ENCODE measurements at regions not wholly inside any gene's neighbourhood (a gene's known extent, or its start where the extent isn't known, plus 50 kb on each side); places are given as distances from the start of the nearest gene placed in this dataset.

DNA sequence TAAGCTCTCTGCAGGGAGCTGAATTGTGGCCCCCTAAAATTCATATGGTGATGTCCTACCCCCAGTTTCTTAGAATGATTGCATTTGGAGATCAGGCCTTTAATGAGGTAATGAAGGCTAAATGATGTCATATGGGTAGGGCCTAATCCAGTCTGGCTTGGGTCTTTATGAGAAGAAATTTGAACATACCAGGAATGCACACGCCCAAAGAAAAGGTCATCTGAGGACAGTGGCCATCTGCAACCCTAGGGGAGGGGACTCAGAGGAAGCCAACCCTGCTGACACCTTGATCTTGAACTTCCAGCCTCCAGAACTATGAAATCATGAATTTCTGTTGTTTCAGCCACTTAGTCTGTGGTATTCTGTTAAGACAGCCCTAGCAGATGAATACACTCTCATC lies 426.7 kb downstream of the EPHA4 start:
- Histone ChIP-seq H2AFZ (ENCODE audit: low read length) (no peak overlapping the region), H3K36me3 (replicated peaks in 1 of 2; ENCODE audit: control insufficient read depth in 1 of 2, insufficient read depth in 2 of 2, low read length in 2 of 2) (no peaks in the 10 kb centered on the region), H3K4me3 (replicated peaks in 1 of 3; ENCODE audit: insufficient read depth in 1 of 3, low read depth in 2 of 3, low read length in 3 of 3) (no peak overlapping the region), H3K79me2 (ENCODE audit: insufficient read depth, low read length) (no peaks in the 10 kb centered on the region), H3K9me3 (ENCODE audit: low read length) (no peaks in the 10 kb centered on the region), H3K9ac (ENCODE audit: insufficient read depth, low read depth, low read length) (no peak overlapping the region), H3K4me1 (ENCODE audit: insufficient read depth, low read length) (no peaks in the 10 kb centered on the region), H3K27ac (ENCODE audit: extremely low read length, insufficient read depth, low read length) (no peak overlapping the region), H3K27me3 (ENCODE audit: control insufficient read depth in 1 of 2, insufficient read depth in 2 of 2, low read length in 2 of 2) (no peaks in the 10 kb centered on the region), H4K20me1 (ENCODE audit: insufficient read depth, low read length) (no peaks in the 10 kb centered on the region), H3K4me2 (ENCODE audit: low read depth, low read length) (no peak overlapping the region)
- FAIRE-seq (no peak), DNase-seq (ENCODE audit: low spot score) (no peak), ATAC-seq (no peak)
- 0% methylated on average over 1 of the region's 1 CpG for WGBS (ENCODE audit: low lambda C conversion rate)
- intact Hi-C loops (cut with micrococcal nuclease; ENCODE audit: unreplicated experiment): no loop called here
- in situ Hi-C loops (cut with HindIII; ENCODE audit: extremely low pct_ligation_motif_present, low pct_unique_long_range_greater_than_20kb): no loop called here
- no TSS peak for BruUV-seq (replicated peaks)
- ChIA-PET CTCF (ENCODE audit: low intra/inter-chr PET ratio, low total read pairs) (no interaction called here), POLR2A (no interaction called here)
- TF ChIP-seq SOX5 (CRISPR knock-in tag; IDR thresholded peaks at IDR 0.05; ENCODE audit: borderline replicate concordance) (no peak), ZNF280B (CRISPR knock-in tag; IDR thresholded peaks at IDR 0.05; ENCODE audit: borderline replicate concordance) (no peak), RFX1 (IDR thresholded peaks at IDR 0.05) (no peak), ATF7 (IDR thresholded peaks at IDR 0.05) (0 out of 2 replicates have a peak, but pooled peaks have one; percentile 12), ATF7 (CRISPR knock-in tag; IDR thresholded peaks at IDR 0.05) (no peak)

- ATAC-seq (no peak), DNase-seq (ENCODE audit: low spot score) (no peak), FAIRE-seq (no peak)
- ChIA-PET POLR2A (no interaction called here), CTCF (ENCODE audit: low intra/inter-chr PET ratio, low total read pairs) (no interaction called here)
- H3K4me1 ChIP-seq (ENCODE audit: insufficient read depth, low read length): no peaks in the 10 kb centered on the region
- 4% methylated on average over 3 of the region's 3 CpGs for WGBS (ENCODE audit: low lambda C conversion rate)
- H3K79me2 ChIP-seq (ENCODE audit: insufficient read depth, low read length): no peaks in the 10 kb centered on the region
- in situ Hi-C loops (cut with HindIII; ENCODE audit: extremely low pct_ligation_motif_present, low pct_unique_long_range_greater_than_20kb): no loop called here
- no peak overlapping the region for H2AFZ ChIP-seq (ENCODE audit: low read length)
- no peak overlapping the region for H3K4me3 ChIP-seq (replicated peaks in 1 of 3; ENCODE audit: insufficient read depth in 1 of 3, low read depth in 2 of 3, low read length in 3 of 3)
- no peak overlapping the region for H3K9ac ChIP-seq (ENCODE audit: insufficient read depth, low read depth, low read length)
- no peaks in the 10 kb centered on the region for H3K36me3 ChIP-seq (replicated peaks in 1 of 2; ENCODE audit: control insufficient read depth in 1 of 2, insufficient read depth in 2 of 2, low read length in 2 of 2)
- no peaks in the 10 kb centered on the region for H3K9me3 ChIP-seq (ENCODE audit: low read length)
- H4K20me1 ChIP-seq (ENCODE audit: insufficient read depth, low read length): no peaks in the 10 kb centered on the region
- intact Hi-C loops (cut with micrococcal nuclease; ENCODE audit: unreplicated experiment): no loop called here
- no peaks in the 10 kb centered on the region for H3K27me3 ChIP-seq (ENCODE audit: control insufficient read depth in 1 of 2, insufficient read depth in 2 of 2, low read length in 2 of 2)
- H3K4me2 ChIP-seq (ENCODE audit: low read depth, low read length): no peak overlapping the region
- H3K27ac ChIP-seq (ENCODE audit: extremely low read length, insufficient read depth, low read length): no peak overlapping the region
- BruUV-seq (replicated peaks): no TSS peak
- no peak for TF ChIP-seq ISL2 (CRISPR knock-in tag; IDR thresholded peaks at IDR 0.05)
- no peak for TF ChIP-seq ZMAT5 (CRISPR knock-in tag; IDR thresholded peaks at IDR 0.05; ENCODE audit: borderline replicate concordance, low read depth)
- no peak for TF ChIP-seq CREM (IDR thresholded peaks at IDR 0.05)
- TF ChIP-seq CREM (CRISPR knock-in tag; IDR thresholded peaks at IDR 0.05): no peak
- TF ChIP-seq TBX2 (CRISPR knock-in tag; IDR thresholded peaks at IDR 0.05; ENCODE audit: borderline replicate concordance): no peak
- TF ChIP-seq EP300 (IDR thresholded peaks at IDR 0.05; ENCODE audit: low read depth in 2 of 2, low read length in 2 of 2): no peak
- TF ChIP-seq EP300 (CRISPR knock-in tag; IDR thresholded peaks at IDR 0.05; ENCODE audit: borderline replicate concordance): no peak
- TF ChIP-seq SMARCE1 (IDR thresholded peaks at IDR 0.05; ENCODE audit: borderline replicate concordance): no peak
- TF ChIP-seq KDM4B (CRISPR knock-in tag; IDR thresholded peaks at IDR 0.05): no peak
- no peak for TF ChIP-seq PHF8 (CRISPR knock-in tag; IDR thresholded peaks at IDR 0.05)
- TF ChIP-seq ZFP36 (IDR thresholded peaks at IDR 0.05; ENCODE audit: borderline replicate concordance, low read depth, low read length, partially characterized antibody): no peak
- no peak for TF ChIP-seq KLF16 (CRISPR knock-in tag; IDR thresholded peaks at IDR 0.05)
- TF ChIP-seq ZEB1 (IDR thresholded peaks at IDR 0.05; ENCODE audit: insufficient replicate concordance, low read depth): no peak
- no peak for TF ChIP-seq PITX1 (CRISPR knock-in tag; IDR thresholded peaks at IDR 0.05)
- TF ChIP-seq ZNF136 (CRISPR knock-in tag; IDR thresholded peaks at IDR 0.05; ENCODE audit: low read depth): no peak
These were observed 418.9 kb downstream of the EPHA4 start for GRCh38 chr2:221153226-221153625.
